SHP77 (cell line): ENCODE measurements at regions not wholly inside any gene's neighbourhood (a gene's known extent, or its start where the extent isn't known, plus 50 kb on each side); places are given as distances from the start of the nearest gene placed in this dataset.
A peak's percentile ranks its signal among the peaks of the same experiment; 100 is the strongest.
"Not testable (repeated sequence)": the region's sequence is repeated elsewhere in the genome, so short reads cannot be mapped to it uniquely, and the experiment has no call there.

Experiments
- DNase-seq, 2 experiments: peaks; one replicate each; lab custom pipeline; 2025; lab: John Stamatoyannopoulos, UW

- no peak for DNase-seq
Observed at GRCh38 chr15:62218841-62219240, 53.8 kb upstream of the C2CD4B start.

- DNase-seq: no peak
Observed at GRCh38 chr15:62219799-62220198, 54.7 kb upstream of the C2CD4B start.

- no peak for DNase-seq
Observed at GRCh38 chr15:62223020-62223419, 57.9 kb upstream of the C2CD4B start.

GRCh38 chr15:62228604-62229003 is 63.5 kb upstream of the C2CD4B start:
- DNase-seq: no peak

- no peak for DNase-seq
Observed at GRCh38 chr15:62231856-62232255, 66.8 kb upstream of the C2CD4B start.

- DNase-seq: no peak
Observed at GRCh38 chr15:62240121-62241096, 75.3 kb upstream of the C2CD4B start.

- DNase-seq: peak; percentile 16 to 28
Observed at GRCh38 chr15:62241135-62241770, 76.2 kb upstream of the C2CD4B start.

- no peak for DNase-seq
Observed at GRCh38 chr15:62242999-62243398, 77.9 kb upstream of the C2CD4B start.

GRCh38 chr15:62244762-62245161 is 79.7 kb upstream of the C2CD4B start:
- no peak for DNase-seq

- no peak for DNase-seq
Observed at GRCh38 chr15:62248277-62248984, 83.3 kb upstream of the C2CD4B start.

GRCh38 chr15:62249501-62249900 is 84.4 kb upstream of the C2CD4B start:
- no peak for DNase-seq

GRCh38 chr15:62250186-62250585 is 85.1 kb upstream of the C2CD4B start:
- DNase-seq: no peak

GRCh38 chr15:62250978-62251377 is 85.9 kb upstream of the C2CD4B start:
- no peak for DNase-seq

GRCh38 chr15:62253294-62253693 is 88.2 kb upstream of the C2CD4B start:
- no peak for DNase-seq

GRCh38 chr15:62254137-62254934 is 89.3 kb upstream of the C2CD4B start:
- peak; percentile 59 to 63 for DNase-seq

GRCh38 chr15:62256430-62256829 is 91.3 kb upstream of the C2CD4B start:
- not testable (repeated sequence) for DNase-seq

- no peak for DNase-seq
Observed at GRCh38 chr15:62257996-62258521, 93.0 kb upstream of the C2CD4B start.

GRCh38 chr15:62262305-62262941 is 97.3 kb upstream of the C2CD4B start:
- no peak for DNase-seq

GRCh38 chr15:62264196-62264595 is 99.1 kb upstream of the C2CD4B start:
- no peak for DNase-seq

GRCh38 chr15:62269504-62269903 is 104.4 kb upstream of the C2CD4B start:
- DNase-seq: no peak
